HG03565 (cell line): ENCODE measurements at regions not wholly inside any gene's neighbourhood (a gene's known extent, or its start where the extent isn't known, plus 50 kb on each side); places are given as distances from the start of the nearest gene placed in this dataset.

Experiments
- ATAC-seq: cut with Tn5 transposase; IDR thresholded peaks from one replicate; pipeline ENCODE4 v1.9.1; 2021; ENCODE audit warnings: mild to moderate bottlenecking, moderate library complexity; ENCODE audit not compliant: unreplicated experiment

DNA sequence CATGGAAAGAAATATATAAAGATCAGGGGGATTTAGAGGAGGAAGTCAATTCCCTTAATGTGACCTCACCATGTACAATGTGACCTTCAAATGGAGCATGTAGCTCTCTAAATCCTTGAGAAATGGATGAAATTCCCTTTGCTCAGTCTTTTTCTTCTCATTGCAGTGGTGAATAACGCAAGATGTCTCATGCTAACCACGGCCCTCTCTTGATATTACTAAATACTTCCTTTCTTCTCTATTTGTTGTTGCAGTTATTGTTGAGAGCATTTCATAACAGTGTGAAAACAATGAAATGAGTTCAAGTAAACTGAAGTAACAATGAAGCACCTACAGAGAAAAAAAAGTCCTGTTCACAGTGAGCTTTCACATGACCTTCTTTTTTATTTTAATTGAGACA is 55.6 kb downstream of the ZNF281 start:
- peak; percentile 51 for ATAC-seq

GRCh38 chr1:200353232-200353631 is 56.6 kb downstream of the ZNF281 start:
- no peak for ATAC-seq

GRCh38 chr1:200351826-200352549 is 57.8 kb downstream of the ZNF281 start:
- ATAC-seq: peak; percentile 48

DNA sequence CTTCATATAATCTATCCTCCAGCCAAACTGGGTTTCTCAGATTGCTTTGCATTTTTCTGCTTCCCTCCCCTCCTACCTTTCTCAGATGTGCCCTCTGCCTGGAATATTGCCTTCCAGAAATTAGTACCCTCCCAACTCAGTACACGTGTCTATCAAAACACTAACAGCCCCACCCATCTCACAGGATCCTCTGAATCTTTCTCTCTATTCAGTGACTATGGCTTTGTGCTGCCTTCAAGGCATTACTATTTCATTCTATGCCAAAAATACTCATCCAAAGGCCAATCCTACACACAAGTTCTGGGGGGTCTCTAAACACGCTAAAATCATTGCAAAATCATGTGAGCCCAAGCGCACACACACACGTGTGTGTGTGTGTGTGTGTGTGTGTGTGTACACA is 58.4 kb downstream of the ZNF281 start:
- no peak for ATAC-seq

GRCh38 chr1:200346700-200347099 is 63.1 kb downstream of the ZNF281 start:
- no peak for ATAC-seq

GRCh38 chr1:200345520-200345919 is 64.3 kb downstream of the ZNF281 start:
- no peak for ATAC-seq

- ATAC-seq: no peak
These were observed 66.0 kb downstream of the ZNF281 start for GRCh38 chr1:200343874-200344273.

- ATAC-seq: no peak
These were observed 67.1 kb downstream of the ZNF281 start for GRCh38 chr1:200342511-200343311.

GRCh38 chr1:200338451-200338850 is 71.4 kb downstream of the ZNF281 start:
- ATAC-seq: no peak

DNA sequence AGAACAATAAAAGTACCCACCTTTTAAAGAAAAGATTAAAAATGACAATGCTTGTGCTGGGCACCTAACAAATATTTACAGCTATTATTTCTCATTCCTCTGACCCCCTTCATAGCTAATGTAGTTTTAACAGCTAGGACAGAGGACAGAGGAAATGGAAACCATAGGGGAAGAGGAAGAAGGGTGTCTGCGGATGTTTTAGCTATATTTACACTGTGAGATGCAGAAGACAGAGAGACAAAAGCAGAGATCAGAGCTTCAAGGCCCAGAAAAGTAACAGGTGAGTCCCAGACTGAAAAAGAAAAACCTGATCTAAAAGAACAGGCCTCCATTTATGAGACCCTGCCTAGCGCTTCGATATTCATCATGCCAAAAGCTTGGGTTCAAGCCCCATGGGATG is 72.0 kb downstream of the ZNF281 start:
- ATAC-seq: no peak

GRCh38 chr1:200337410-200337809 is 72.4 kb downstream of the ZNF281 start:
- no peak for ATAC-seq

DNA sequence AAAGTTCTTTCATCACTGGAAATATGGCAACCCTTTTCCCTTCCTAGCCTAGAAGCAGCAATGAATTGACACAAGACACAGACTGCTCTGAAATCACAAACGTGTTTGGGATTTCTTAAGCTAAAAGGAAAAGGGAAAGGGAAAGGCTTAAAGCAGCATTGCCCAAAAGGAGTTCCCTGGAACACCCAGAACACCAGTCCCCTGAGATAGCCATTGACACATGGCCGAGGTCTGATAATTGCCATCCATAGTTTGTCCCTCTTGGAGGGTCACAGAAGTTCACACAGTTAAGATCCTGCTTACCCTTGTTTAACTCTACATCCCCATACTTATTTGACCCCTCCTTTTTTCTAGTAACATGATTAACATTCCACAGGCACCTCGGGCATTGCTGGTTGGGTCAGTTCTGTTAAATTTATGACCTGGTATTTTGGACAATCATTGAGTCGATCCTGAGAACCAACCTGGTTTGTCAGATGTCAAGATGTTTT is 72.9 kb downstream of the ZNF281 start:
- no peak for ATAC-seq

- no peak for ATAC-seq
These were observed 73.6 kb downstream of the ZNF281 start for GRCh38 chr1:200336101-200336845.

- no peak for ATAC-seq
These were observed 75.1 kb downstream of the ZNF281 start for GRCh38 chr1:200334661-200335256.

GRCh38 chr1:200333329-200333728 is 76.5 kb downstream of the ZNF281 start:
- ATAC-seq: no peak

- ATAC-seq: no peak
These were observed 77.1 kb downstream of the ZNF281 start for GRCh38 chr1:200332716-200333115.

GRCh38 chr1:200330741-200331428 is 79.0 kb downstream of the ZNF281 start:
- ATAC-seq: no peak

- ATAC-seq: no peak
These were observed 80.5 kb downstream of the ZNF281 start for GRCh38 chr1:200329208-200329882.

- no peak for ATAC-seq
These were observed 81.5 kb downstream of the ZNF281 start for GRCh38 chr1:200328379-200328778.

DNA sequence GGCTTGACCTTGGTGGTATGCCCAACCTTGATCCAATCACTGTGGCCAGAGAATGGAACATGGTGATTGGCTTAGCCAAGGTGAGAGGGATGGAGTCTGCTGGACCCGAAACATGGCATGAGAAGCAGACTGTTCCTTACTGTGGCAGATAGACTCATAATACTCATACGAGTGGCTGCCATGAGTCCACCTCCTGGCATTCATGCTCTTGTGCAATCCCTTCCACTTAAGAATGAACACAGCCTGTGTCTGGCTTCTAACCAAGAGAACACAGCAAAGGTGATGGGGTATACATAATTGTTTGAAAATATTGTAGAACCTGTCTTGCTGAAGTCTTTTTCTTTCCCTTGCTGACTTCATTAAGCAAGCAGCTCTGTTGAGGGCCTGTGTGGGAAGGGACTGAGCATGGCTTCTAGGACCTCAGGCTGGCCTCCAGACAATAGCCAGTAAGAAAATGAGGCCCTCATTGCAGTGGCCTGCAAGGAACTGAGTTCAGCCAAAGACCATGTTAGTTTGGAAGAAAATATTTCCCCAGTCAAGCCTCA is 85.9 kb downstream of the ZNF281 start:
- no peak for ATAC-seq
